Adrenal gland (tissue), 5 donors: ENCODE measurements at regions not wholly inside any gene's neighbourhood (a gene's known extent, or its start where the extent isn't known, plus 50 kb on each side); places are given as distances from the start of the nearest gene placed in this dataset.

Experiments used
- CTCF ChIP-seq, 6 experiments: fragments of 450-650 bp in 4 of 6; fragments of 200-600 bp in 2 of 6; sonication (generic) in 1 of 6; IDR thresholded peaks; 1 replicate in 5 of 6; 2 replicates in 1 of 6; pipeline versions ENCODE4 v1.5.1 to v1.8.0; 2016 to 2021; ENCODE audit warnings: antibody characterized with exemption in 6 of 6, mild to moderate bottlenecking in 2 of 6, moderate library complexity in 1 of 6
- POLR2A ChIP-seq, 2 donors: fragments of 450-650 bp; IDR thresholded peaks; one replicate each; pipeline ENCODE4 v1.6.1; 2017; ENCODE audit warnings: antibody characterized with exemption in 2 of 2, mild to moderate bottlenecking in 2 of 2, moderate library complexity in 1 of 2
- donor health status: DM: no; HTN: no; CAD: no.

GRCh38 chr4:42732776-42733175 is 75.9 kb upstream of the ATP8A1 start:
- TF ChIP-seq CTCF (IDR thresholded peaks at IDR 0.05) (no peak), POLR2A (IDR thresholded peaks at IDR 0.05) (no peak)
